Fibroblast of skin of left quadriceps (primary cell): ENCODE measurements at regions not wholly inside any gene's neighbourhood (a gene's known extent, or its start where the extent isn't known, plus 50 kb on each side); places are given as distances from the start of the nearest gene placed in this dataset.

Experiments
- DNase-seq, 2 experiments: peaks; one replicate each; pipeline ENCODE4 v3.0.0-alpha.2; 2013; ENCODE audit warnings: low read depth in 2 of 2

GRCh38 chr3:79881431-79881830 lies 113.6 kb upstream of the ROBO1 start:
- no peak for DNase-seq

DNA sequence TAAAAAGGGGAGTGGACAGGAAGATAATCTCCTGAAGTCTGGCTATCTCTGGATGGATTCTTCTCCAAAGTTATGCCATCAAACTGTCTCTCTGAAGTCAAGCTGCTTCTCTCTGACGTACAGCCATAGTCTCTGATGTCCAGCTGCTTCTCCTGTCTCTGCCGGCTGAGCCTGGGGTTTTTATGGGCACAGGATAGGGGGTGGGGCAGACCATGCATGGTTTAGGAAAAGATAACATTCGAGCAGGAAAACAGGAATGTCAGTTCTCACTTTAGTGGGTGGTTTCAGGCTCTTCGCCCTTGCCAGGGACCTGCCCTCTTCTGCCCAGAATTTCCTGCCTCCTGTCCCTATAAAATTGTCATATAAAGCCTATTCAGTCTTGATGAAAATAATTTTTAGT lies 110.9 kb upstream of the ROBO1 start:
- DNase-seq, result no peak

- DNase-seq, result no peak
Observed at GRCh38 chr3:79874646-79875045, 106.8 kb upstream of the ROBO1 start.

DNA sequence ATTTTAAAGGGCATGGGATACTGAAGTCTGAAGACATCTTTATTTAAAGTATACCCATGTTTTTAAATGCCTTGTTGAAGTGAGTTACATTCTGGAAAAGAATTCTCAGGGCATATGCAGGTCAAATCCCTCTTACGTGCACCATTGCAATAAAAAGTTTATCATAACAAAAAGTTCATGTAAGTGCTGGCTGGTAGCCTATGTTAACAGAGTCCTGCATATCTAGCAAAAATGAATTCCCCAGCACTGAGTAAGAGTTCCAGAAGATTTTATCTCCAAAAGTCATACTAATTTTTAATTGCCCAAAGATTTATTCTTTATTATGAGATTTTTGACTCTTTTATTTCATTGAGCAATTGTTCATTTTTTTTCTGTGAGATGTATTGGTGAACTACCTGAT lies 104.7 kb upstream of the ROBO1 start:
- DNase-seq, result peak; percentile 81 to 82

- no peak for DNase-seq
Observed at GRCh38 chr3:79871656-79872055, 103.9 kb upstream of the ROBO1 start.

- DNase-seq, result no peak
Observed at GRCh38 chr3:79870313-79870620, 102.5 kb upstream of the ROBO1 start.

DNA sequence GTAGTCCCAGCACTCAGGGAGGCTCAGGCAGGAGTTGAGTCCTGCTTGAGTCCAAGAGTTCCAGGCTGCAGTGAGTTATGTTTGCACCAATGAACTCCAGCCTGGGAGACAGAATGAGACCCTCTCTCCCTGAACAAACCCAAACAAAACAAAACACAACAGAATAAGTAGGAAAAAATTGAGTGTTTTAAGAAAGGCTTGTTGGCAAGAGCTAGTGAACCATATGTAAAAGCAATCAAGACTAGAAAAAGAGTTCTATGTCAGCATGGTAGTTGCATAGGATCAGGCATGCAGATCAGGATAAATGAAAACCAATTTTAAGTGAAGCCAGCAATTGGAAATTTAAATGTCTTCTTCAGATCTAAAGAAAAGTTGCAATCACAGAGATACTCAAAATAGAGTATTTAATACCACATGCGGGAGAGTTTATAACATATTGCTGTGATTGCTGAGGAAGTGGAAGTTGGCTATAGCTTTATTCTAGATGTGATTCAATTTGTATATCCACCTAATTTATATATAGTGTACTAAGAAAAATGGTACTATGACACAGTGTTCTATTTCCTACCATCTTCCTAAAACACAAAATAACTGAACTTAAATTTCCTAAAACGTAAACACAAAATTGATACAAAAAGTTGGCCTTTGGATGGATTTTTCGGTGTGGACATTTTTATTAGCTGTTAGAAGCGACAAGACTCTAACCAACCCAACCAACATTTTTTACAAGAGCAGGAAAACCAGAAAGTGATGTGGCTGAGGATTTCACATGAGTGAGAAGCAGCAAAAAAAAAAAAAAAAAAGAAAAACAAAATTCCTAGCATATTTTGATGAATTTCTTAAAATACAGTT lies 101.9 kb upstream of the ROBO1 start:
- no peak for DNase-seq

DNA sequence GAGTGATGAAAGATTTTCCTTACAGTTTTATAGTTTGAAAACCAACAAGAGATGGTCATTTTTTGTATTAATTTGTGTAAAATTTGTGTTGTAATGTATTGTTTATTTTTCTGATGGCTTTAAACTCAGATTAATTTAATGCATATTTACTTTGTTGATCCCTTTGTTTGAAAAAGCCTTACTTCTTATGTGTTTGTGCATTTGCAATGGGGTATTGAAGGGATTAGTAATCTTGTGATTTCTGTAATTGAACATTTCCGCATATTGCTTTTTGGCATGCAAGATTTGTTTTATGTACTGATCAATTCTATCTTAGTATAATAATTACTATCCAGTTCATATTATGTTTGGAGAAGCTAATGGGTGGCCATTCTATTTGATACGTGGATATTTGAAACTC lies 98.4 kb upstream of the ROBO1 start:
- no peak for DNase-seq

DNA sequence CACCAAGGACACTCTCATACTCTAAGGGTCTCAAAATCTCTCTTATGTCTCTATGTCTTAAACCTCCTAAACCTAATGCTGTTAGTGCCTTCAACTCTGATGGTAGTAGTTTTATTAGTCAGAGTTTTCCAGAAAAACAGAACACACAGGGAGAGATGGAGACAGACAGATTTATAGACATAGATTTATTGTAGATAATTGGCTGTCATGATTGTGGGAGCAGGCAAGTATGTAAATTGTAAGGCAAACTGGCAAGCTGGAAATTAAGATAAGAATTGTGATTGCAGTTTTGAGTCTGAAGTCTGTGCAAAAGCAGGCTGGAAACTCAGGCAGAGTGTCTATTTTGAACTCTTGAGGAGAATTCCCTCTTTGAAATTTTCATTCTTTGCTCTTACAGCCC lies 96.3 kb upstream of the ROBO1 start:
- no peak for DNase-seq

GRCh38 chr3:79848876-79849275 lies 81.1 kb upstream of the ROBO1 start:
- DNase-seq, result no peak

GRCh38 chr3:79847928-79848327 lies 80.1 kb upstream of the ROBO1 start:
- DNase-seq, result no peak

DNA sequence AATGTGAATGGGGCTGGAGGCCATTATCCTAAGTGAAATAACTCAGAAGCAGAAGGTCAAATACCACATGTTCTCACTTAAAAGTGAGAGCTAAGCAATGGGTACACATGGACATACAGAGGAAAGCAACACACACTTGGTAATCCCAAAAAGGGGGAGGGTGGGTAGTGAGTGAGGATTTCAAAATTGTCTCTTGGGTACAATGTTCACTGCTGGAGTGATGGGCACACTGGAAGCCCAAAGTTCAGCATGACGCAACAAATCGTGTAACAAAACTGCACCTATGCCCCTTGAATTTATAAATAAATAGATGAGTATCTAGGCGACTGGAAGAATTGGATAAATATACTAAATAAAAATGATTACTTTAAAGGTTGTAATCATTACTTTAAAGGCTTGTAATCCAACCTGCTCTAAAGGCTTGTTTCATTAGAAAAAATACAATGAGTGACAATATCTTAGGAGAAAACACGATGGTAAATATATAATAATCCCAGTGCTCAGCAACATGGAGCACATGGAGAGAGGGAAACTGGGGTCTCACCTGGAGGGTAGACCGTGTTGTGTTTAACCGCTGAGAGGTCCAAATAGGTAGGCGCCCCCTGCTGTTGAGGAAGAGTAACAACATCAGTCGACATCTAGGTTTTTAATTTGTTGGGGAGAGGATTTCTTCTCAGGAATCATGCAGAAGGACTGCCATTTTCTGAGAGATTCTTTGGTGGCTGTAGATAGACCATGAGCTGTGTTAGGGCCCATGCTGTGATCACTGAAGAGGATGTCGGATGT lies 78.5 kb upstream of the ROBO1 start:
- DNase-seq, result no peak

DNA sequence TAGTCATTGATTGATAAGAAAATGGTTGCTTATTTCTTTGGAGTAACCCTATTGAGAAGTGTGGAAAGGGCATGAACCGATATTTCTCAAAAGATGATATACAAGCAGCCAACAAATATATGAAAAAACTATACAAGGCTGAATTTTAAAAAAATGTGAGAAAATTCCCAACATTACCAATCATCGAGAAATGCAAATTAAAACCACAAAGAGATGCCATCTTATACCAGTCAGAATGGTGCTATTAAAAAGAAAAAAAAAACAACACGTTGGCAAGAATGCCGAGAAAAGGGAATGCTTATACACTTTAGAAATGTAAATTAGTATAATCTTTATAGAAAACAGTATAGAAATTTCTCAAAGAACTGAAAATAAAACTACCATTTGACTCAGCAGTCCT lies 77.7 kb upstream of the ROBO1 start:
- no peak for DNase-seq

DNA sequence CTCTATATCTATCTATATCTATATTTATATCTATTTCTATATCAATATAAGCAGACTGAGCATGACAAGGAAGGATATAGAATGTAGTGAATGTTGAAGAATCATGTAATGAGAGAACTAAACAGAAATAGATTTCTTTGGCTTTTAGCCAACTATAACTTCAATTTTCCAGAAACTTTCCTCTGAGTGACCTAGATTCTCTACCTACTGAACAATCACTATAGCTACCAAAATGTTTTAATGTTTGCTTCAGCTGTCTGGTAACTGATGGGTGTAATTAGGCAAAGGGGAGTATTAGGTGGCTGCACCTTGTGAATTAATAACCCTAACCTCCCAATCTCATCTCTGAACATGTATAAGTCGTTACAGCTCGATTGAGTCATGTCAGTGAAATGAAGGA lies 76.4 kb upstream of the ROBO1 start:
- DNase-seq, result no peak

DNA sequence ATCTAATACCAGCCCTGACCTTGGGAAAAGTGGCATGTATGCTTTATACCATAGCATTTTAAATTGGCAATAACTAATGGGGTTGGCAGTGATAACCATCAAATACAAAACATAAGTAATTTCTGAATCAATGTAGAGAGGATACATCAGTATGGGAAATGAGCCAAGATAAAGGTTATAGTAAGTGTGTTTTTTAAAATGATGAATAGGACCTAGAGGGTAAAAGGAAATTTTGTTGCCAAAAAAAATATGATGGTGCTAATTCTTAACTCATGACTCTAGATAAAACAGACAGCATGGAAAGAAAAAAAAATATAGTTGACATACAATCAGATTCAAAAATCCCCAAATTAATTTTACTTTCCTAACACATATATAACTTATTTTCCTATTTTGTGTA lies 75.4 kb upstream of the ROBO1 start:
- no peak for DNase-seq

- no peak for DNase-seq
Observed at GRCh38 chr3:79835701-79836100, 67.9 kb upstream of the ROBO1 start.

DNA sequence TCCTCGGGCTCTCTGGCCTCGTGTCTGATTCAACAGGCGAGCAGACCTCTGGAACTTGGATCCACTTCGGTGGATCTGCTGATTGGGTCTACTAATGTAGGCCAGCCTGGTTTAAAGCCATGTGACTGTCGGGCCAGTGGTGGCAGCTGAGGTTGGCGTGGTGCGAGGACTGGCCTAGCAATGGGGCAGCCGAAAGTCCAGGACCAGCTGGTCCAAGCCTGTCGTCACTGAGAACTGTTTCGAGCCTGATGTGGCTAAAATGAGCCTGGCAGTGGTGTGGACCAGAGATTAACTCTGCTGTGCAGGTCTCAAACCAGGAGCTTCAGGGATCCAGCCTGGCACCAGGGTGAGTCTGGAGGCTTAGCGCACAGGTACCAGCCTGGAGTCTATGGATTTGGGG lies 56.4 kb upstream of the ROBO1 start:
- no peak for DNase-seq

GRCh38 chr3:79822076-79822475 lies 54.3 kb upstream of the ROBO1 start:
- no peak for DNase-seq

GRCh38 chr3:79820089-79820488 lies 52.3 kb upstream of the ROBO1 start:
- DNase-seq, result no peak

- no peak for DNase-seq
Observed at GRCh38 chr3:79818015-79818414, 50.2 kb upstream of the ROBO1 start.
